WTC11 (cell line): ENCODE measurements at regions not wholly inside any gene's neighbourhood (a gene's known extent, or its start where the extent isn't known, plus 50 kb on each side); places are given as distances from the start of the nearest gene placed in this dataset.

ENCODE experiments used
- ATF1 ChIP-seq: sonication (generic); formaldehyde crosslinking; IDR thresholded peaks from 2 replicates; pipeline ENCODE4 v1.8.1; 2023; ENCODE audit warnings: mild to moderate bottlenecking, moderate library complexity, missing genetic modification reagents
- CREM ChIP-seq: sonication (generic); formaldehyde crosslinking; IDR thresholded peaks from 2 replicates; pipeline ENCODE4 v1.8.1; 2022; ENCODE audit warnings: mild to moderate bottlenecking, missing genetic modification reagents, moderate library complexity
- CTCF ChIP-seq: fragments of 200-600 bp; IDR thresholded peaks from 2 replicates; pipeline ENCODE4 v1.8.0; 2022; ENCODE audit warnings: antibody characterized with exemption
- GRHL2 ChIP-seq: fragments of 250-450 bp; sonication (Bioruptor Pico); IDR thresholded peaks from 2 replicates; pipeline ENCODE4 v1.8.0; 2022; ENCODE audit warnings: mild to moderate bottlenecking, moderate library complexity; ENCODE audit not compliant: insufficient replicate concordance, severe bottlenecking
- SMAD3 ChIP-seq: sonication (generic); formaldehyde crosslinking; IDR thresholded peaks from 2 replicates; pipeline ENCODE4 v1.8.0; 2022; ENCODE audit warnings: missing genetic modification reagents, mild to moderate bottlenecking, borderline replicate concordance
- USF2 ChIP-seq: sonication (generic); formaldehyde crosslinking; IDR thresholded peaks from 2 replicates; pipeline ENCODE4 v1.8.1; 2023; ENCODE audit warnings: mild to moderate bottlenecking, missing genetic modification reagents, moderate library complexity

GRCh38 chr10:56507033-56507432 lies 146.0 kb upstream of the ZWINT start:
- TF ChIP-seq GRHL2, result no peak
- TF ChIP-seq CTCF, result no peak
- TF ChIP-seq CREM, result no peak
- no peak for TF ChIP-seq SMAD3 (CRISPR knock-in tag)
- TF ChIP-seq ATF1 (CRISPR knock-in tag), result no peak
- no peak for TF ChIP-seq USF2
